NT2/D1 (cell line): ENCODE measurements at regions not wholly inside any gene's neighbourhood (a gene's known extent, or its start where the extent isn't known, plus 50 kb on each side); places are given as distances from the start of the nearest gene placed in this dataset.

Experiments
- SUZ12 ChIP-seq: IDR thresholded peaks from 2 replicates; pipeline ENCODE4 v1.6.1; 2011; ENCODE audit not compliant: insufficient read length, insufficient read depth; ENCODE audit errors: extremely low read depth
- ZNF274 ChIP-seq: IDR thresholded peaks from 2 replicates; pipeline ENCODE4 v1.6.1; 2011; ENCODE audit warnings: mild to moderate bottlenecking, low read depth, low read length

DNA sequence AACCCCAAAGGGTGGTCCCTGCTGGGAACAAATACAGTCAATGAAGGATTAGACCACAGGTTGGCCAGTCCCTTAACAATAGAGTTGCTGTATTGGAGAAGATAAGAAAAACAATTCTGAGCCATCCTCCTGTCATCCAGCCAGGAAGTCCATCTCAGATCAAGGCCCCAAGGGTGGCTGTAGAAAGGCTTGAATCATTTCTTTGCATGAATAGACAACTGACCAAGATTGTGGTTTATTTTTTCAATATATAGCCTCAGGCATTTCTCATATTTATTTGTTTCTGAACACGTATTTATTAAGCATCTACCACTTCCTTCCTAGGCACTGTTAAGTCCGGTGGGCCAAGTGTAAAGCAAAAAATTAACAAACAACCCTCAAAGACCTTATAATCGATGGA, 274.4 kb upstream of the SLC14A2 start:
- TF ChIP-seq SUZ12: no peak
- TF ChIP-seq ZNF274: no peak
